ENCODE measurements at regions not wholly inside any gene's neighbourhood (a gene's known extent, or its start where the extent isn't known, plus 50 kb on each side); places are given as distances from the start of the nearest gene placed in this dataset.
A peak's percentile ranks its signal among the peaks of the same experiment; 100 is the strongest.

DNA sequence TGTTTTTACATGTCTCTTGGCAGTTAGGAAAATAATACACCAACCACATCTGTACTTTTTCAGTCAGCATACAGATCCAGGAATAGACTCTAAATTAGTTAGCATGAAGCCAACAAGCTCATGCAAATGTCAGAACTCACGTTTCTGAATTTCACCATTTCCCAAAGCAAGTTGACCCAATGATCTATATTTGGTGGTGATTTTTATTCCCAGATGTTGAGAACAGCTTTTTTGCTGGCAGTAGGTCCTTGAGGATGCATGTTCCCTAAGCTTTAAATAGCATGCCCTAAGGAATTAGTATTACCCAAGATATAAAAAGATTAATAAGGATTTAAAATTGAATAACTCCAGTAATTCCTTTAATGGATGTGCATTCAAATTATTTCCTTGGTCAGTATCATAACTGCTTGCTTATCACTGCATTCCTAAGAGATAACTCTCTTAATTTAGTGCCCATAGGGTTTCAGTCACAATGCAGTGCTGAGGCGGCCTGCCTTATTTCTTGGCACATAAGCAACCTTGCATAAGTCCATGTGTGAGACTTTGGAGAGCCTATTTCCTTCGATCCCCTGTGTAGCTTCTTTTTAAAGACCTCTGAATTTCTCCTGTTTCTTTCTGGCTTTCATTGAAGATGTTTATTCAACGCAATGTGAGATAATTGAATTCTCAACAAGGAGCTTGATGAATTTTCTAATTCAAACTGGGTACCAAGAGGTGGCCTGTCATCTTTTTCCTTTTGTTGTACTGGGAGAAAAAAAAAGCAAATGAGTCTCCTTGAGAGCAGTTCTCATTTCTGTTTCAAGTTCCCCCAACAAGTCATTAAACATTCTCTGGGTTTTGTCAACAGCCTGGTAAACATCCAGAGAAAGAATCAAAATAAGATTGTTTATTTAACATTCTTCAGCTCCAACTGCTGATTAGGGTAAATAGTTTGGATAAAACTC, 135.3 kb upstream of the MEOX2 start:
- no peak overlapping the region for H3K56ac ChIP-seq (ENCODE audit: extremely low read depth, insufficient read depth, low read length)
- H3K9me1 ChIP-seq (ENCODE audit: insufficient read depth, low read length) = no peaks in the 10 kb centered on the region
- H3K4me1 ChIP-seq (ENCODE audit: control insufficient read depth, insufficient read depth, low read length) = 0 out of 2 replicates have a peak, but pooled peaks cover 1% of the 10 kb centered on the region
- H3K9ac ChIP-seq (ENCODE audit: low read depth, low read length) = no peak overlapping the region
- H3K27ac ChIP-seq (ENCODE audit: insufficient read depth, low read length) = no peak overlapping the region
- no peak overlapping the region for H3K4me2 ChIP-seq (ENCODE audit: low read depth, low read length)
- BruUV-seq (replicated peaks) = no TSS peak
- no peak overlapping the region for H2BK5ac ChIP-seq (ENCODE audit: low read depth, low read length, poor library complexity, severe bottlenecking)
- H2AK5ac ChIP-seq (ENCODE audit: low read depth, low read length) = no peak overlapping the region
- H2BK120ac ChIP-seq (ENCODE audit: low read depth, low read length) = no peak overlapping the region
- no peak overlapping the region for H3K14ac ChIP-seq (replicated peaks; ENCODE audit: low read depth, low read length)
- no CpG with 5 or more reads among the region's 4 CpGs for WGBS, 2 experiments (ENCODE audit: extremely low coverage in 2 of 2, insufficient read length in 1 of 2)
- no peak overlapping the region for H2BK15ac ChIP-seq (ENCODE audit: low read depth, low read length)
- ATAC-seq (ENCODE audit: low read depth) (peak; percentile 35), DNase-seq (no peak)
- H3K36me3 ChIP-seq (ENCODE audit: control insufficient read depth, insufficient read depth, low read length) = no peaks in the 10 kb centered on the region
- no peak overlapping the region for H3K18ac ChIP-seq (ENCODE audit: low read depth, low read length)
- ChIA-PET CTCF (interaction anchor here (0.8 to 2.2 kb wide), 3 partner anchors 9 to 101 kb away, joined by 3 to 6 read pairs (median 3); no protein-coding TSS in a partner anchor), POLR2A (ENCODE audit: unreplicated experiment) (no interaction called here)
- H3K23ac ChIP-seq (ENCODE audit: low read depth, low read length) = no peak overlapping the region
- intact Hi-C loops (cut with micrococcal nuclease) (no loop called here), dilution Hi-C loops (cut with HindIII; ENCODE audit: low sequenced_read_pairs, unreplicated experiment) (no loop called here), in situ Hi-C loops (cut with MboI; ENCODE audit: low sequenced_read_pairs) (no loop called here)
- TF ChIP-seq FOS (IDR thresholded peaks at IDR 0.05; ENCODE audit: low read depth, low read length) (no peak), MXI1 (IDR thresholded peaks at IDR 0.05; ENCODE audit: borderline replicate concordance, low read depth, low read length) (no peak), POLR2A (IDR thresholded peaks at IDR 0.05; ENCODE audit: low read depth, low read length) (no peak), CHD1 (IDR thresholded peaks at IDR 0.05; ENCODE audit: low read depth, low read length) (no peak), CEBPB (IDR thresholded peaks at IDR 0.05; ENCODE audit: low read depth, low read length) (no peak), CTCF (conservative IDR thresholded peaks at IDR 0.05; ENCODE audit: low read depth, low read length) (no peak), NFE2L2 (IDR thresholded peaks at IDR 0.05; ENCODE audit: low read depth, low read length) (no peak), MAFK (IDR thresholded peaks at IDR 0.05; ENCODE audit: low read depth, low read length) (no peak), ELK1 (IDR thresholded peaks at IDR 0.05; ENCODE audit: borderline replicate concordance, low read depth, low read length) (no peak), BHLHE40 (IDR thresholded peaks at IDR 0.05; ENCODE audit: low read depth, low read length) (no peak), RFX5 (IDR thresholded peaks at IDR 0.05; ENCODE audit: low read depth, low read length) (no peak), RCOR1 (IDR thresholded peaks at IDR 0.05; ENCODE audit: insufficient replicate concordance, low read length) (no peak), SMC3 (IDR thresholded peaks at IDR 0.05; ENCODE audit: low read depth, low read length) (no peak)
- H3K27me3 ChIP-seq (ENCODE audit: control insufficient read depth, insufficient read depth, low read length) = no peaks in the 10 kb centered on the region
- H3K4me3 ChIP-seq (ENCODE audit: insufficient read depth, low read depth, low read length) = no peak overlapping the region
- no peak overlapping the region for H4K5ac ChIP-seq (ENCODE audit: low read depth, low read length)
- H4K20me1 ChIP-seq (ENCODE audit: insufficient read depth, low read length) = no peaks in the 10 kb centered on the region
- H3K4ac ChIP-seq (ENCODE audit: low read depth, low read length) = no peak overlapping the region
- H2BK20ac ChIP-seq (ENCODE audit: low read depth, low read length) = no peak overlapping the region
- no peaks in the 10 kb centered on the region for H3K9me3 ChIP-seq (ENCODE audit: control insufficient read depth, insufficient read depth, low read length)
- no peak overlapping the region for H2AFZ ChIP-seq (replicated peaks; ENCODE audit: low read length, poor library complexity)
- no peak overlapping the region for H2AK9ac ChIP-seq (replicated peaks; ENCODE audit: low read depth, low read length, poor library complexity)
- H4K8ac ChIP-seq (ENCODE audit: low read depth in 2 of 2, low read length in 2 of 2) = no peak overlapping the region
- no peak overlapping the region for H4K91ac ChIP-seq (ENCODE audit: insufficient read depth, low read depth, low read length)
- H3K79me1 ChIP-seq (ENCODE audit: low read depth in 1 of 2, low read length in 2 of 2) = no peaks in the 10 kb centered on the region
